ENCODE measurements at regions not wholly inside any gene's neighbourhood (a gene's known extent, or its start where the extent isn't known, plus 50 kb on each side); places are given as distances from the start of the nearest gene placed in this dataset.
A peak's percentile ranks its signal among the peaks of the same experiment; 100 is the strongest.

DNA sequence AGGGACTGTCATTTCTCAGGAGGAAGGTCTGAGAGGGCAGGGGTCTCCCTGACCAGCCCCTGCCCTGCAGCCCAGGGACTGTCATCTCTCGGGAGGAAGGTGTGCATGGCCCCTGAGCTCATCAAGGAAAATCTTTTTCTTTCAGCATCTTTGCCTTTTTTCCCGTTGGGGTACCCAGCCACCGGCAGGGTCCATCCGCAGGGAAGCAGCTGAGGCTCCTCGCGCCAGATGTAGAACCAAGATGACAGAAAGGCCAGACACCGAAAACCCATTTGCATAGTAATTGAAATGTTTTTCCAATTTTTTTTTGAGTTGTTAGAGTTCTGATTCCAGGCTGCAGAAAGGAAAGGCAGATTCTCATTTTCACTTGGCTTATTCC is 613.9 kb downstream of the TBC1D22A start:
- no peak for DNase-seq (ENCODE audit: low spot score)

DNA sequence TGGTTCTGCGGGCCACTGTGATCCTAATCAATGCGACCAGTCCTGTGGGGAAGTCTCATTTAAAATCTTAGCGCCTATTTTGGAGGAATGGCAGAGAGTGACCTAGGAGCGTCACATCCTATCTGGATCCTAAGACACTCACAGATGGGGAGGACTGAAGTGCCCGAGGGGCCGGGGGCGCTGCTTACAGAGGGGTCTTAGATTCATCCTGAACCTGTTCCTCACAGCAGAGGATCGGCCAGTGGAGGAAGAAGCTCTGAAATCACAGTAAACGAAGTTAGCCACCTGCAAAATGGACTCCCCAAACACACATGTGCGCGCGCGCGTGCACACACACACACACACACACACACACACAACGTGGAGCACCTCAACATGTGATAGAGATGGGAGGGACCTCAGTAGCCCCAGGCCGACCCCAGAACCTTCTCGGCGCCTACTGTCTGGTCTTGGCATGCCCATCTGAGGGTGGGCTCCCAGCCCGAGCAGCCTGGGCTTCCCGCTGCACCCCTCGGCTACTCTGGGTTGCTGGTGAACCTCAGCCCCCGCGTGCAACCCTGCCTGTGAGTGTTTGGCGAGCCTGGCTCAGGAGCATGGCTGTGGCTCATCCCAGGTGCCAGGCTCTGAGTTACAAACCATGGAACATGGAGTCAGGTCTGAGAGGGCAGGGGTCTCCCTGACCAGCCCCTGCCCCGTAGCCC is 613.3 kb downstream of the TBC1D22A start:
- intact Hi-C loops (cut with DNase I), result no loop called here
- peak; percentile 40 for DNase-seq (ENCODE audit: low spot score)

More for the DNA sequence above, 613.9 kb downstream of the TBC1D22A start:
- intact Hi-C loops (cut with DNase I), result no loop called here

DNA sequence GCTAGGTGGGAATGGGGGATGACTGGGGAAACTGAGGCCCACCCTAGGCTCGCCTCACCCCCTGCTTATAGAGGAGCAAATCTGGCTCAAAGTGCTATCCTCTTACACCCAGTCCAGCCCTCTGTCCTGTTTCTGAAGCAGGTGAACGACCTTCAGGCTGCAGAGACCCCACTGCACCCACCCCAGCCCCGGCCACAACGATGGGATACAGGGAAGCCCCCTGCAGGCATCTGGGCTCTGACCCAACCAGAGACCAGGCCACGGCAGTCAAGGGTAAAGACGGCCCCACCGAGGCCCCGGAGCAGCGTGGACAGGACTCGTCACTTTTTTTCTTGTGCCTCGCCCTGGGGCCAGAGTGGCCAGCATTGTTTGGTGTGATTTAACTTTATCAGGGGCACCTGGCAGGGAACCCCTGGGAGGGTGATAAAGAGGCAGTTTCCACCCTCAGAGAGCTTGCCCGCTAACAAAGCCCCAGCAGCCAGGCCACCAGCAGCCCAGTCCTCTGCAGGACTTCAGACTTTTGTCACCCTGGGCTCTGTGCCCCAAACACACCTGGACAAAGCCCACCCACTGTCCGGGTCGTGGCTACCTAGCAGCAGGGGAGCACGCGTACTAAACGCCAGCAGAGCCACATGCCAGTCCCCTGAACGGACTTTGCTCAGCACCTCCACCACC is 612.6 kb downstream of the TBC1D22A start:
- DNase-seq (ENCODE audit: low spot score), result peak; percentile 60
- intact Hi-C loops (cut with DNase I), result no loop called here

GRCh38 chr22:47374273-47374771 is 611.9 kb downstream of the TBC1D22A start:
- intact Hi-C loops (cut with DNase I), result no loop called here
- peak; percentile 78 for DNase-seq (ENCODE audit: low spot score)

- peak; percentile 58 for DNase-seq (ENCODE audit: low spot score)
- intact Hi-C loops (cut with DNase I), result no loop called here
Observed at GRCh38 chr22:47373648-47374272, 611.3 kb downstream of the TBC1D22A start.

- DNase-seq (ENCODE audit: low spot score), result peak; percentile 69
- intact Hi-C loops (cut with DNase I), result no loop called here
Observed at GRCh38 chr22:47372596-47373385, 610.3 kb downstream of the TBC1D22A start.

- DNase-seq (ENCODE audit: low spot score), result peak; percentile 60
- intact Hi-C loops (cut with DNase I), result no loop called here
Observed at GRCh38 chr22:47372111-47372581, 609.7 kb downstream of the TBC1D22A start.

DNA sequence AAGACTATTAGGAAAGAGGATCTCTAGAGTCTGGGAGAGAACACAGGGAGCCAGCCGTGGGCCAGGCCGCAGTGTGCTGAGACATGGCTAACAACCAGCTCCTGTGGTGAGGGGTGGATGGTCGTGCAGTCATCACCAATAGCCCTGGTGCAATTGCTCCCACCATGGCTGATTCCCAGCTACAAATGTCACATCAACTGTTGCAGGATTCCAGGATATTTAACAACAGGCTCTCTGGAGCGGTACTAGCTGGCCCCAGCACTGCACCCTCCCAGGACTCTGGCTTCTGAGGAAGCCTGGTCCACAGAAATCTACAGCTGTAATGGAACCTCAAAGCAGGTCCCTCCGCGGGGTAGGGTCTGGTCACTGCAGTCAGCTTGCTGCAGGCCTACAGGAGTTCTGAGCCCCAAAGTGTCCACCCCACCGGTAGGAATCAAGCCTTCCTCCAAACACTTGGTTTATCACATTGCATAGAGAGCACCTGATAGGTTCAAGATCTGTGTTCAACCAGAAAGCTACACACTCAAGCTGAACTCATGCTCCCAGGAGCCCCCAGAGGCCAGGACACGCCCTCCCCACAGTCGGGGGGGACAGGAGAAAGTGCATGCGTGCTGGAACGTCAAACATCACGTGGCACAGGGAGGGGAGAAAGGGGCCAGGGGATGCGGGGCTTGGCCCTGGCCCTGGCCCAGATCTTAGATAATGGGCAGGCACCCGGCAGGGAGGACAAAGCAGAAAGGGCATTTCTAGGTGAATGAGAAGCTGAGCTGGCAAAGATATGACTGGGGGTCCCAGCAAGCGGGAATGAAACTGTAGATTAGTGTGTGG is 609.0 kb downstream of the TBC1D22A start:
- peak; percentile 58 for DNase-seq (ENCODE audit: low spot score)
- intact Hi-C loops (cut with DNase I), result no loop called here

DNA sequence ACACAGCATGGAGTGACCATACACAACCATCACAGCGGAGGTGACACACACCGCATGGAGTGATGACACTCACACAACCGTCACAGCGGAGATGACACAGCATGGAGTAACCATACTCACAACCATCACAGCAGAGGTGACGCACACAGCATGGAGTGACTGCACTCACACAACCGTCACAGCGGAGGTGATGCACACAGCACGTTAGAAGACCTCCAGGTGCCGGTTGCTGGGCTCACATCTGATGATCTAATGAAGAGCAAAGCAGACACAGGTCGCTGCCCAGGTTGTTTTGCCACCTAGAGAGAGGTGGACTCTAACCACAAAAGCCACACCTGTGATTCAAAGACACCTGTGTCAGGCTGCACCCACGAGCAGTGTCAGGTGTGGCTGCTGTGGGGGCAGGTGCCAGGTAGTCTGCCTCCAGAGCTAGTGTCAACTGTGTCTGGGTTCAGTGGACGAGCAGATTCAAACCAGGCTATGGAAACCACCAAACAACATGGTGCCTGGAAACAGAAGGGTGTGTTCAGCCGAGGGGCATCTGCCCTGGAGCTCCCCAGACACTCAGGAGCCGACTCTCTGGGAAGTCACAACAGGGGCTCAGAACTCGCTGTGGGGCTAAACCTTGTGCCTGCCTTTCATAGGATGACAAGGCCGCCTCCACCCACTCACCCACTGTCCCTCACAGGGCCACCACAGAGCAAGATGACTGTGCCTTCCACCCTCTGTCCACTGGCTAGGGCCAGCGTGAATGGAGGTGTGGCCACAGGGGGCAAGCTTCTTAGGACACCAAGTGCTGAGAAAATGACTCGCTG is 608.2 kb downstream of the TBC1D22A start:
- intact Hi-C loops (cut with DNase I), result no loop called here
- DNase-seq (ENCODE audit: low spot score), result peak; percentile 71

- intact Hi-C loops (cut with DNase I), result no loop called here
Observed at GRCh38 chr22:47369431-47370015, 607.1 kb downstream of the TBC1D22A start.

GRCh38 chr22:47369020-47369419 is 606.6 kb downstream of the TBC1D22A start:
- intact Hi-C loops (cut with DNase I), result no loop called here
- DNase-seq (ENCODE audit: low spot score), result peak; percentile 55

More at GRCh38 chr22:47369431-47370015, 607.1 kb downstream of the TBC1D22A start:
- DNase-seq (ENCODE audit: low spot score), result peak; percentile 52

DNA sequence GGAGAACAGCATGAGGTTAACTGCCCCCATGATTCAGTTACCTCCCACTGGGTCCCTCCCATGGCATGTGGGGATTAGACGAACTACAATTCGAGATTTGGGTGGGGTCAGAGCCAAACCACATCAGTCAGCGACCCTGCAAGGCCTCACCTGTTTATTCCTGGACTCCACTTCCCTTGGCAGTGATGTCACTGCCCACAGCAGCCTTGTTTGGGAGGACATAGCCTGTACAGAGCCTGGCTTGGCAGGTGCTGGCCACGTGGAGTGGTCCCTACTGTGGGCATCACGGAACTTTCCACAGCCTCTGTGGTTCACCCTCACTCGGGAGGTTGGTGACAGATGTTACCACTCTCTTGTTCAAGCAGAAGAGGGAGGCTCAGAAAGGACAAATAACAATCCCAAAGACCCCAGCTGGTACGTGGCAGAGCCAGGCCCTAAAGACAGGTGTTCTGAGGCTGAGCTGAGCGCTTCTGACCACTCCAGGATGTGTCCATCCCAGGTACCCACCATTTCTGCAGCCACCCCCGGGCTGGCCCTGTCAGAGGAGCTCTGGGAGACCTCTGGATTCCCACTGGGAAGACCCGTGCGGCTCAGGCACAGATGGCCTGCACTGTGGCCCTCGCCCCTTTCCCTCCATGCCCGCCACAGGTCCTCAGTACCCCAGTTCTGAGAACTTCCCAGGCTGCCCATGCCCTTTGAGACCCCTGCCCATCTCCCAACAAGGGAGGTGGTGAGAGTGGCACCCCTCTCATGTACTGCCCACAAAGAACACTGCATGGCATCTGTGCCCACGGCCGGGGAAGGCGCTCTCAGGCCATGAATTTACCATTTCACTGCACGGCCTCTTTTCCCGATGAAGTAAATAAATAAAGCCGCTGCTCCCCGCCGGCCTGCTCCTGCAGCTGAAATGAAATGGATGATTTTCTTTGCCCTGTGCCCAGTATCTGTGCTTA is 605.8 kb downstream of the TBC1D22A start:
- DNase-seq (ENCODE audit: low spot score), result peak; percentile 67

GRCh38 chr22:47367107-47367690 is 604.7 kb downstream of the TBC1D22A start:
- intact Hi-C loops (cut with DNase I), result no loop called here
- no peak for DNase-seq (ENCODE audit: low spot score)

More for the DNA sequence above, 605.8 kb downstream of the TBC1D22A start:
- intact Hi-C loops (cut with DNase I), result no loop called here

GRCh38 chr22:47366026-47366767 is 603.7 kb downstream of the TBC1D22A start:
- intact Hi-C loops (cut with DNase I), result no loop called here

GRCh38 chr22:47361247-47361646 is 598.8 kb downstream of the TBC1D22A start:
- DNase-seq (ENCODE audit: low spot score), result no peak
- intact Hi-C loops (cut with DNase I), result no loop called here

More at GRCh38 chr22:47366026-47366767, 603.7 kb downstream of the TBC1D22A start:
- DNase-seq (ENCODE audit: low spot score), result peak; percentile 58
